GM21619 (cell line): ENCODE measurements at regions not wholly inside any gene's neighbourhood (a gene's known extent, or its start where the extent isn't known, plus 50 kb on each side); places are given as distances from the start of the nearest gene placed in this dataset.

Experiments
- ATAC-seq: cut with Tn5 transposase; IDR thresholded peaks from one replicate; pipeline ENCODE4 v1.9.1; 2021; ENCODE audit not compliant: unreplicated experiment

DNA sequence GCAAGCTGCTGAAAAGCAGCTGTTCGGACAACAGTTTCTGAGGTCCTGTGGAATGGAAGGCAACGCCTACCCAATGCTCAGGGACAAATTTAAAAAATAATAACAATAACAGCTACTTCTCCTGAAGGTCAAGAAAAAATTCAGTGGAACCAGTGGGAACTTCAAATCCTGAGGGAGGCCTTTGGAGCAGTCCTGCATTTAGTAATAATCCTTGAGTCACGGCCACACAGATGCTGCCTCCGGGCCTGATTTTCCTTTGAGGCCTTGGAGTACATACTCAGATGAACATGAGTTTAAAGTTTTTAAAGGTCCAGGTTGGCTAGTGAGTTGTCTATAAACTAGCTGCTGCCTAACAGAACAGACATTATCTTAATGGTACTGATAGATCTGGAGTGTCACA is 268.0 kb downstream of the MSRB3 start:
- no peak for ATAC-seq

DNA sequence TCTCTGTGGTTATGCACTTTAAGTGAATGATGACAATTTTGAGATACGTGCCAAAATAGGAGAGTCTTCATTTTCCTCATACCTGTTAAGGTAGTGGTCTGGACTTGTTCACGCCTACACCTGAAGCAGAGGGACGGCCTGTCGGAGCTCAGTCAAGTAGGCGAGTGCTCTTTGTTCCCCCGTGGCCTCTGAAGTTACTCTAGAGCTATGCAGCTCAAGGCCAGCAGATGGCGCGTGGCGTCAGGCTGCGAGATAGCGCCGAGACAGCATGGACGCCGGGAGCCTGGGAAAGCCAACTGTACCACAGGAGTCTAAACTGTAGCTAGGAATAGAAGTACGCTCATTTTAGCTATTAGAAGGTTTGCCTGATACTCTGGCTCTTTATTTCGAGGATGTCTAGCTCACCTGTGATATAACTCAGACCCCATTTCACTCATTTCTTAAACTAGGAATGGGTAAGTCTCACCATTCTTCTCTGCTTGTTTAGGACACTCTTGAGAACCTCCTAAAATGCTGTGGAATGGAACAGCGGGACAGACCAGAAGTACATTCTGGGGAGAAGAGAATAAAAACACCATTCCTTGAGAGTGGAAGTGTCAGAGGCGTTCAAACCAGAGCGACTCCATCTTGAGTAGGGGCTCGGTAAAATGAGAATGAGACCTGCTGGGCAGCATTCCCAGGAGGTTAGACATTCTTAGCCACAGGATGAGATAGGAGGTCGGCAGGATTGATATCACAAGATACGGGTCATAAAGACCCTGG is 267.4 kb upstream of the HMGA2 start:
- ATAC-seq: peak; percentile 99

DNA sequence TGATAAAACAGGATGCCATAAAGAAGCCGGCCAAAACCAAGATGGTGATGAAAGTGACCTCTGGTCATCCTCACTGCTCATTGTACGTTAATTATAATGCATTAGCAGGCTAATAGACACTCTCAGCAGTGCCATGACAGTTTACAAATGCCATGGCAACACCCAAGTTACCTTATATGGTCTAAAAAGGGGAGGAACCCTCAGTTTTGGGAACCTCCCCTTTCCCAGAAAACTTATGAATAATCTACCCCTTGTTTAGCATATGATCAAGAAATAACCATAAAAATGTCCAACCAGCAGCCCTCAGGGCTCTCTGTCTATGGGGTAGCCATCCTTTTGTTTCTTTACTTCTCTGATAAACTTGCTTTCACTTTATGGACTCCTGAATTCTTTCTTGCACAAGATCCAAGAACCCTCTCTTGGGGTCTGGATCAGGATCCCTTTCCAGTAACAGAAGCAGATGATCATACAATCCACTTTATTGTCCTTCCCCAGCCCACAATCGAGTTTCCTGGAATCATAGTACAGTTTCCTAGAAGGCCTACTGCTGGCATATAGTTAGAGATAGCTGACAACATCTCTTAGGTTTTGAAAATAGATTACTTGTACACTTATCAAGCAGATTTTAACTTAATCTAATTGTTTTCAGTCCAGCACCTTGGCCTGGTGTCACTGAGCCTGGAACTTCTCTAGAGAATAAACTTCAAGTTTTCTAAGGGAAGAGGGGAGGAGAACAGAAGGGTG is 266.7 kb upstream of the HMGA2 start:
- ATAC-seq: no peak

DNA sequence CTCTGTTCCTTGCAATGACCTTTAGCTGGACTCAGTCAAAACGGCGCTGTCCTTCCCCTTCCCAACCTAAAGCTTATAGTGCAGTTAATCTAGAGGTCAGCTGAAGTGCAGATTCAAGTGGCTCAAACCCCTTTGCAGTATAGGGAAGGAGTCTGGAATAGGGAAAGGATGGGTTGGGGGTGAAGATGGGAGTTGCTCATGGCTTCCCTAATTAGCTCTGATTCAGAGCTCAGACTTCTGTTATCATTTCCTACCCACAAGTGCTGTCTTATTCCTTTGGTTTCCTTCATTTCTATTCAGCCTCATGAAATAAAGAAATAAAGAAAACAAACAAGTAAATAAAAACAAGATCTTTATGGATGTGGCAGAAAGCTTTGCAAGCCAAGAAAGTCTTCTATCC is 264.0 kb upstream of the HMGA2 start:
- no peak for ATAC-seq

DNA sequence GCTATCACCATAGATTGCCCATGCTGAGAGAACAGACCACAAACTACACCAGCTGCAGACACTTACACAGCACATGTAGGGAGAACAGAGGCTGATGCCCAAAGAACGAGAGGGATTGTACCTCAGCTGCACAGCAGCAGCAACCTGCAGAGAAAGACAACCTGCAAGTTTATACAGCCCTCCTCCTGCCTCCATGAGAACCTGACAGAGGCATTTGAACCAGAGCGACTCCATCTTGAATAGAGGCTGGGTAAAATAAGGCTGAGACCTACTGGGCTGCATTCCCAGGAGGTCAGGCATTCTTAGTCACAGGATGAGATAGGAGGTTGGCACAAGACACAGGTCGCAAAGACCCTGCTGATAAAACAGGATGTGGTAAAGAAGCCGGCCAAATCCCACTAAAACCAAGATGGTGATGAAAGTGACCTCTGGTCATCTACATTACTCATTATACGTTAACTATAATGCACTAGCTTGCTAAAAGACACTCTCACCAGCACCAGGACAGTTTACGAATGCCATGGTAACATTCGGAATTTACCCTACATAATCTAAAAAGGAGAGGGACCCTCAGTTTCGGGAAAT is 262.4 kb upstream of the HMGA2 start:
- no peak for ATAC-seq

DNA sequence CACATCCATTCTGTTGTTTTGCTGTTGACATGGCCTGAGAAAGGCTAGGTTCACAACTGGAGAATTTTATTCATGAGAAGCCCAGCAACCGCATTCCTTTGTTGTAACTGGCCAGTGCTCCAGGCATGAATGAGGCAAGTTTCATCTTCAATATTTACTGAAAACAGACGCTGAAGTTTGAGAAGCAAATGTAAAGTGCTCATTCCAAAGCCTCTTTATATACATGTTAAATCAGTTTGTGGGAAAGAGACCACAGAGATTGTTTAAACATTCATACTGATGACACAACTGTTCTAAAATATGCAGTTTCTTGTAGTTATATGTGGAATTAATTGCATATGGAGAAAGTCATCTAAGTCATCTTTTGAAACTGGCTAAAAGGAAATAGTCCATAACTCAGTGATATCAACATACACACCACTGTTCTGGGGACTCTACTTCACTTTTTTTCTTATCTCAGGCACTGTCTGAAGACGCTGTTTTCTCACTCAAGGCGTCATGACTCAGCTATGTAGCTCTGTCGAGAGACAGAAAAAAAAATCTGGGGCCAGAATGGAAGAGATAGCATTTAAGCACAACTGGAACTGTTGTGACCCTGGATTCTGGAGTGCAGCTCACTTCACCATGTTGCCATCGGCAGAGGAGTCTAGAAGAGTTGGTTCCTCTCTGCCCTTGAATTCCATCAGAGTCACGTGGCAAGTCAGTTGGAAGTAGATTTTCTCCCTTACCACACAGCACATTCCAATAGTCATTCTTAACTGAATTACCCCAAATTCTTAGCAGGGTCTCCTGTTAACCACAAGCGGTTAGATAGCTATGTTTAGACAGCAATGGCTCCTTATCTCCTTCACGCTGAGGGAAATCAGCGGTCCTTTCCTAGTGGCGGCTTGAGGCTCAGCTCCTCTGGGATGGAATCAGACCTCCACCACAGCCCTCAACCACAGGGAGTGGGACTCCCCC is 258.4 kb upstream of the HMGA2 start:
- no peak for ATAC-seq

DNA sequence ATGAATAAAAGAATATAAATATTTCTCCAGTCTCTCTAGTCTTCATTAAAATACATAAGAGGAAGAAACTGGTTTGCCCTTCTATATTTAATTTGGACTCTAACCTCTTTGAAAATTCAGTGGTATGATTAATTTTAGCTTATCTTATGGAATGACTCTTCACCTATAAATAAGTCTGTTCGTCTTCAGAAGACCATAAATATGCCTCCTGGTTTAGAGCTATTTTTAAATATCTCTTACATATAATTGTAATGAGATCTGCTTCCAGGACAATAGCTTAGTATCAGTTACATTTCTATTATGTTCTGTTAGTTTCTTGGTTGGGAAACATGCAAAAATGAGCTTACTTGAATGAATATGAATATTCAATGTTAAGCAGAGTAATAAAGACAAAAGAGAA is 257.5 kb upstream of the HMGA2 start:
- no peak for ATAC-seq

DNA sequence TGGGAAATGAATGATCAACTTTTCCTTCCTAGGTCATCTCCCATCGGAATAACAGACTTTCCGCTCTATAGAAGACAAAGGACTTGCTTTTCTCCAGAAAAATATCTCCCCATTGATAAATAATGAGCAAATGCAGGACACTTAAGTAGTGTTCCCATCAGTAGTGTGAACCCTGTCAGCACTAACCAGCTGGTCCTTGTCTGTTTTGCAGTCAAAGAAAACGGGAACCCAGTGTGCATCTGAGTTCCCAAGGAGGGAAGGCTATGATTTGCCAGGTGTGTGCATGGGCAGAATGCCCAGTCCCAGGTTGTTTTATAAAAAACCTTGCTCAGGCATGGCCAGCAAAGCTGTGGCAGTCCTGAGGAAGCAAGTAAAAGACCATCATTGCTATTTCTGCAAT is 256.5 kb upstream of the HMGA2 start:
- ATAC-seq: no peak

DNA sequence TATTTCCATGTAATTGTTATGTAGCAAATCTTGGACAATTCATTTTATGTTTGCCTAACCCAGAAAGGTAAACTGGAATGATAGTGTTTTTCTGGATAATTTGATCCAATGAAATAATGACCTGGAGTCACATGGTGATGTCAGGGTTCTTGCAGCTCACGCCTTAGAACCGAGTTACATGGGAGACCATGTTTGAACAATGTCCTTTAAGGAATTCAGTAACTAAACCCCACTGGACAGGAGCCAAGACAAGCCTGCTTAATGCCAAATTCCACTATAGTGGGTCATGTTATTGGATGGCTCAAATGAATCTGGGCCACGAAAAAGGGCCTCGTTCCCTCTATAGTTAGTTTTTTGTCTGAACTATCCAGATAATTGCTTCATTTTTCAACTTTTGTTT is 255.8 kb upstream of the HMGA2 start:
- no peak for ATAC-seq

DNA sequence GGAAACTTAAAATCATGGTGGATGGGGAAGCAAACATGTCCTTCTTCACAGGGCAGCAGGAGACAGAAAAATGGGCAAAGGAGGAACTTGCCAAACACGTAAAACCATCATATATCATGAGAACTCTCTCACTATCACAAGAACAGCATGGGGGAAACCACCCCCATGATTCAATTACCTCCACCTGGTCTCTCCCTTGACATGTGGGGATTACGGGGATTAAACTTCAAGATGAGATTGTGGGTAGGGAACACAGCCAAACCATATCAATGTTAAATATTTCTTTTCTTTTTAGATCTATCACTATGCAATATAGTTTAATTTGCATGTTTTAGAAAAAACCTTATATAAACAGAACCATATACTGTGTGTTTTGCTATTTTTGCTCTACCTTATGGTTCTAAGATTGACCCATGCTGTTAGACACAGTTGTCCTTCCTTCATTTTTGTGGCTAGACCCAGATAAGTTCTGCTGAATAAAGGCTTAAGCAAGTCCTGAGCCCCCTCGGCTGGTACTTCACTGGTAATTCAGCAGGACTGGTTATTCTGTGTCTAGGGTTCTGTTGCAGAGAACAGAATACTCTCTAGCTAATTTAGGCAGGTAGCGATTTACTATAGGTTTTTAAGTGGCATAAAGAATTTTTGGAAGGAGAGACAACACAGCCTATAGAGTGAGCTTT is 253.7 kb upstream of the HMGA2 start:
- no peak for ATAC-seq

DNA sequence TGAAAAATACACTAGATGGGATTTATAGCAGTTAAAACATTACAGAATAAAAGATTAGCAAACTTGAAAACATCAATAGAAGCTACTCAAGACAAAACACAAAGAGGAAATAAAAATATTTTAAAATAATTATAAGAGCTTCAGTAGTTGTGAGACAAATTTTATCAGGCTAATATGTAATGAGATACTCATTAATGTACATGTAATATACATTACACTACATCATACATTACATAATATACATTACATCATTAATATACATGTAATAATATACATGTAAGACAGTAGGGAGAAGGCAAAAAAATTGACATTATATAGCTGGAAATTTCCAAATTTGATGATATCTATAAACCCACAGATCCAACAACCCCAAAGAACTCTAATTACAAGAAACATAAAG is 249.4 kb upstream of the HMGA2 start:
- ATAC-seq: no peak

DNA sequence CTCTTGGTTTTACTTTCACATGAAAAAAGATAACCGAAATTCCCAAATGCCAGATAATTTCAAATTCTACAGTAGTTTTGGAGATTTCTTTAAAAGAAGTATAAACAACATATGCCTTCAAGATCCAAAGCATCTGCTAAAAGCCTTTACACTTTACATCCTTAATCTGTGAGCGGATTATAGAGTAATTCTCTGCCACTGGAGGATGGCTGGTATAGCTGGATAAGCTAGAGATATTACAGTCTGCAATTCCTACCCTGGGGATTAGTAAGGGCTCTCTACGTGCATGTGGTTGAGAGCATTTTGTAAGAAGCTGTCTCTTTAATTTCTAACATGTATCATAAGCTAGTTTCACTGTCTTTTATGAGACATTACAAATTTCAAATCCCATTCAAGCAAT is 240.3 kb upstream of the HMGA2 start:
- no peak for ATAC-seq

DNA sequence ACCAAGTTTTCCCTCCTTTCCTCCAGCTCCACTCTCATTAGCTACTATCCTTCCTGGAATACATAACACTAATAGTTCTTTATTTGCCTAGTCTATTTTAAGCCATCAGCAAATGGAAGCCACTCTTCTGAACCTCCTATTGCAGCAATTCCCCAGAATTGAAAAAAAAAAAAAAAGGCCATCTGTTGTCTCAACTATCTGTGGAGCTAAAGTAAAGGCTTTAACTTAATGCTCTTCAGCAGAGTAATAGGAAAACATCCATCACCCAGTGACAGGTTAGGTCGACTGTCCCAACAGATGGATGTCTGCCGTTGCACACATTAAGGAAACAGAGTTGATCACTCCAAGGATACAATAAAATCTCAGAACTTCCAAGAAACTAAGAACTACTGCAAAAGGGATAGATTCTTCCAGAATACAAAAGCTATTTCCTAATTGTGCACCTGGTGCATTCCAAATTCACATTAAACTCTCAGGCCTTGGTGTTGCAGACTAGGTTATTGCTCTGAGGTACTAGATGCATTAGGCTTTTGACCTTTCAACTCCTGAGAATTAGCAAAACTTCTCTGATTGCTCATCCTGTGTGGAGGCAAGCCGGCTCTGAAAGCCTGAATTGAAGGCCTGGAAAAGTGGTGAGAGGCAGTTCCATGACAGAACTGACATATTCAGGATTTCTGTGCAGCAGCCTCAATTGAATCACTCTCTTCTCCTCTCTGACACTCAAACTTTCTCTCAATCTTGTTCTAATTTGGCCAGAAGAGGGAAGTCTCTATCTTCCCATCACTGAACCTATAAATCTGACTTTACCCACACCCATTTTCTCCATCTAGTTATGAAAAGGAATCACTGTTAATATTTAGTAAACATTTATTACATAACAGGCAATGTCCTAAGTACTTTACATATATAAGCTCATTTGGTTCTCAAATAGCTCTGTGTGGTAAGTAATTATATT is 238.4 kb upstream of the HMGA2 start:
- no peak for ATAC-seq

DNA sequence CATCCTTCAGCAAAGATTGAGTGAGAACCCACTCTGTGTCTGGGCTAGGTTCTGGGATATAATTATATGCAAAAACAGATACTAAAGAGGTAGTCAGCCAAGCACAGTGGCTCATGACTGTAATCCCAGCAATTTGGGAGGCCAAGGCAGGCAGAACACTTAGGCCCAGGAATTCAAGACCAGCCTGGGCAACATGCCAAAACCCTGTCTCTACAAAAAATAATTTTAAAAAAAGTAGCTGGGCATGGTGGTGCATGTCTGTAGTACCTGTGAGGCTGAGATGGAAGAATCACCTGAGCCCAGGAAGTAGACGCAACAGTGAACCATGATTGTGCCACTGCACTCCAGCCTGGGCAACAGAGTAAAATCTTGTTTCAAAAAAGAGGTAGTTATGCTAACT is 237.5 kb upstream of the HMGA2 start:
- ATAC-seq: no peak

DNA sequence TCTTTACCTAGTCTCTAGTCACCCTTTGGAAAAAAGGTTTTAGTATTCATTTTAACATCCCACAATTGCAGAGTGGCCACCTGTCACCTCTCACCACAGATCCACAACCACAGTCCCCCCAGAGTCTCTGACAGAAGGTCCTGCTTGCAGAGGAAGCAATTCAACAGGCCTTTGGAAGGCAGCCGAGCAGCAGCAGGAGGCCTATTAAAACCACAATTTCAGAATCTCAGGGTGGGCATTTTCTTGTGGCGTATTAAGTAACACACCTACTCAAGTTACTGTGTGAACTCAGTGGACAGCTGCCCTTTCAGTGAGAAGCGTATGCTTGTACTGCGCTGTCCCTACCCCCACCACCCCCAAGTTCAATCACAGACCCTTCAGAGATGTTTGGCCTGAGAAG is 234.0 kb upstream of the HMGA2 start:
- ATAC-seq: no peak

DNA sequence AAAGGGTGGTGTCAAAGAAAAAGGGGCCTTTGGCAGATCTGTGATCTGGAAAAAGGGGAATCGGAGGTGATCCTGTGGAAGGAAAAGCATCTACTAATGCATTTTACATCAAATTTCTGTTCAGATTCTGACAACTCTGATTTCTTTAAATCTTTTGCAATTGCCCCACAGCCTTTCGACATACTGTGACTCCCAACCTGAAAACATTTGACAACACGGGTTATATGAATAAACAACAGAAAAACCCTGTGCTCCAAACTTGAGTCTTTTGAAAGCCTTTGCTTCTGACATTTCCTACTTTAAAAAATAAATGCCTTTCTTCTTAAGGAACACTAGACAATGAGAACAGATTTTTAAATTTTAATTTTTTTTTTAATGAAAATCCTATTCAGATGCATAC is 231.9 kb upstream of the HMGA2 start:
- ATAC-seq: no peak

DNA sequence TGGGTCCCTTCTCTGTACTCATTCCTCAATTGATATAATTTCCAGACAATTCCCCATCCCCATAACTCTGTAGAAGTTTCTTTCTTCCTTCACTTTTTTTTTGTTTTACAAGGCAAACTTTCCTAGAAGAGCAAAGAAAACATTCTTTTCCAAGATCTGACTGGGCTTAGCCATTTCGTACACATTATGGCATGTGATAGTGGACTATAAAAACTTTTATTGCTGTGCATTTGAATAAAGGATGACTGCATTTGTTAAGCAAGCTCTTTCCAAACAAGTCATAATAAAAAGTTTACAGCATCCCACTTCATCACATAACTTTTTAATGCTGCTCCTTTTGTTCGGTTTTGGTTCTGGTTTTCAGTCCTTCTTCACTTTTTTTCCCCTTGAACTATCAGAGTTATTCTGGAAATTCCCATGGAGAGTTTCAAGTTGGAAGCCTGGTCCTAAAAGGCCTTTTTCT is 231.0 kb upstream of the HMGA2 start:
- no peak for ATAC-seq

DNA sequence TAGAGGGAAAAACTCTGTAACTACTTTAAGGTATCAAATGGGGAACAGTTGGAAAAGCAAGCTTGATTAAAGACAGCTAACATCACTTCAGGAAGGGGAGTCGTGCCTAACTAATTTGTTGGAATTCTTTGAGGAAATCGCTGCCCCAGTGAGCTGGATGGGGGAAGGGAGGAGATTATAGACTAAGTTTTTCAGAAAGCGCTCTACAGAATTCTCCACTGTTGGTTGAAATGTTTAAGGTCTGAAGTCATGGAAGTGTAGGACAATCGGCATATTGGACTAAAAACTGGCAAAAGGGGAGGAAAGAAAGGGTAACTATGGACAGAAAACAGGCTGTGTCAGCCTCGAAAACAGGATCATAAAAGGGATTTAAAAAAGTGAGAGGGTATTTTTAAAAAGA is 229.9 kb upstream of the HMGA2 start:
- no peak for ATAC-seq

DNA sequence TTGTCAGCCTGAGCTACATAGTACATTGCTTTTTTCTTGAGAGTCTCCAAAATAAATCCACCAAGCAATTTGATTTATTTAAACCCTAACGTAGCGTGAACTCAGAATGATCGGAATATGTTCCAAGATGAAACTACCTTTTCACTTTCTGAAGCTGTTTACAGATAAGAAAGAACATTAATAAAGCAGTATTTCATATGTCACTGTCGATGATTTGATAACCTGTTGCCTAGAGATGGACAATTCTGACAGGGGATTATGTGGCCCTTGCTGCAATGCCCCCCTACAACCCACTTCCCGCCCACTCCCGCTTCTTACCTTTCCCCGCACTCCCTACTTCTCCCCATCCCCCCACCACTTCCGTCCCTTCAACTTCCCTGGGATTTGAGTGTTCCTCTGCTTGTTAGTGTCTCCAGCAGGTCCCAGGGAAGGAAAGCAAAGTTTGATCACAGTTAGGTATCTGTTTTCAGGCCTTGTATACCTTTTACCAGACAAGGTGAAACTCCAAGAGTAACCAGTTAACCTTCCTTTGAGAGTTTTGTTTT is 229.2 kb upstream of the HMGA2 start:
- ATAC-seq: no peak
